HG03064 (cell line): ENCODE measurements at regions not wholly inside any gene's neighbourhood (a gene's known extent, or its start where the extent isn't known, plus 50 kb on each side); places are given as distances from the start of the nearest gene placed in this dataset.

Experiments
- ATAC-seq: cut with Tn5 transposase; IDR thresholded peaks from one replicate; pipeline ENCODE4 v1.9.1; 2021; ENCODE audit warnings: low read depth; ENCODE audit not compliant: unreplicated experiment

DNA sequence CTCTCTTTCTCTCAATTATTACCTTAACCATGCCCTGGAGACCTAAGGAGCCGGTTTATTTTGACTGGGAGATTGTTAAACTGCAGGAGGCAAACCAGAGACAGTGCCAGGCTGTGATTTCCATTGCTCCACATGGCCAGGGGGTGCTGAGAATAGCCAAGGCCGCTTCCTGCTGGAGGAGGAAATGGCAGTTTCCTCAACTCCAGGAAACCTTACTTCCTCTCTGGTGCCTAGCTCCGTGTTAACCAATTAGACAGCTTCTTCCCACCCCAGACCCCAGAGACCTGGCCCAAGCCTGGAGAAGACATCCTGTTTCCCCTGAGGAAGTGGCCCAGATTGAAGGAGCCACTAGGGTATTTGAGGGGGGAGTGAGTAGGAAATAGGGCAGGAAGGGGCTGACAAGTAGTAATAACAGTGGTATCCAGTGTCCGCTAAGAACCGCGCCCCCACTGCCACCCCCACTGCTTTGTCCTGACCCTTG, 161.2 kb downstream of the PLPP3 start:
- ATAC-seq = no peak

DNA sequence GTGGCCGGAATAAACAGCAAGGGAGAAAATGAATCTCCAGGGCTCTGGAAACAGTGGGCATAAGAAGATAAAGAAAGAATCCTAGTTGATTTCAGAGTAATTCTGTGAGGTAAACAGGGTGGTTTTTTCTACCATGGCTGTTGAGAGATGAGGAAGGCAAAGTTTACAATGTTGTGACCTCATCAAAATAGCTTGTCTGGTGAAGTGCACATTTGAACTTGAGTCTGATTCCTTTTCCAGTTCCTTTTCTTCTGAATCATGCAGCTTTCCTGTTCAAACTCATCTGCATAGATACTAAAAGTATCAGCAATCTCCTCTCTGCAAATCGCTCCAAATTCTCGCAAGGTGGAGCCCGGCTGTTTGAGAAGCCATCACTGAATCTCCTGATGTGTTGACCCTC, 161.7 kb downstream of the PLPP3 start:
- ATAC-seq = no peak

DNA sequence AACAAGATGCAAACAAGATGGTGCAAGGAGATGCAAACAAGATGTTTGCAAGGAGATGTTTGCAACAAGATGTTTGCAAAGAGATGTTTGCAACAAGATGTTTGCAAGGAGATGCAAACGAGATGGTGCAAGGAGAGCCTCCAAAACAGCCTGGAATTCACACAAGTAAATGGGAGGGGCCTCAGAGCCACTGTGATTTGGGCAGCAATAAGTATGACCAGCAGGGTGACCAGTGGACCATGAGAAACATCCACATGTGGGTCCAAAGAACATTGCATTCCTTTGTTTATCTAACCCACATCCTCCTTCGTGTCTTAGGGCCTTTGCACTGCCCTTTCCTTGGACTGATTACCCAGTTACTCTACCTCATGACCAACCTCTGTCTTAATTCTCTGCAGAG, 162.9 kb downstream of the PLPP3 start:
- ATAC-seq = no peak

DNA sequence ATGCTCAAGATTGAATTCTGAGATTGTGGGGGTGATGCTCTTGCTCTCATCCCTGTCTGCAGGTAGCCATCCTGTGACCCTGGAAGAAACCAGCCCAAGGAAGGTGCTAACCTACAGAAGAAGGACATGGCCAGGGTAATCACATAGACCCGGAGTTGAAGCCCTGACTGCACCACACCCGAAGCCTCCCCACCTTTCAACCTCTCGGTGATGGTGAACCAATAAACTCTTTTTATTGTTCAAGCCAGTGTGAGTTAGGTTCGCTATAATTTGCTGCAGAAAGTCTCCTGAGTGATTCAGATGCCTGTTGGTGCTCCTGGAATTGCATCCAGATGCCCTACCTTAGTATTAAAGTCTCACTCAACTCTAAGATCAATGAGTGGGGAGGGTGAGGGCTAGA, 163.6 kb downstream of the PLPP3 start:
- no peak for ATAC-seq

DNA sequence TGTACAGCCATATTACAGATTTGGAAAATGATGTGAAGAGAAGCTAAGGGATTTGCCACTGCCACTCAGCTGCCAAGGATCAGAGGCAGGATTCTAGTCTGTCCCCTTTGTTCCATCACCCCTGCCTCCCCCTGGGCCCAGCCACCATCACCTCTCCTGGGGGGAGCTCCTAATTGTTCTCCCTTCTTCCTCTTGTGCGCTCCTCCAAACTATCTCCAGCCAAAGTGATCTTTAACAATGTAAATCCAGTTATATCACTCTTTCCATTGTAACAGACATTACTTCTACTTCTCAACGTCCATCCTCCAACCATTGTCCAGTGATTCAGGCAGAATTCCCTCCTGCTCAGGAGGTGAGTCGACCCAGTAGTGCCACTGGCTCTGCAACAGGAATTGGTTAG, 164.1 kb downstream of the PLPP3 start:
- ATAC-seq = no peak

GRCh38 chr1:56414728-56415224, 164.6 kb downstream of the PLPP3 start:
- no peak for ATAC-seq

- no peak for ATAC-seq
Measured at GRCh38 chr1:56413671-56414199, 165.6 kb downstream of the PLPP3 start.

GRCh38 chr1:56411484-56412180, 167.7 kb downstream of the PLPP3 start:
- no peak for ATAC-seq

- no peak for ATAC-seq
Measured at GRCh38 chr1:56411021-56411420, 168.3 kb downstream of the PLPP3 start.

- ATAC-seq = no peak
Measured at GRCh38 chr1:56410405-56410804, 169.0 kb downstream of the PLPP3 start.

DNA sequence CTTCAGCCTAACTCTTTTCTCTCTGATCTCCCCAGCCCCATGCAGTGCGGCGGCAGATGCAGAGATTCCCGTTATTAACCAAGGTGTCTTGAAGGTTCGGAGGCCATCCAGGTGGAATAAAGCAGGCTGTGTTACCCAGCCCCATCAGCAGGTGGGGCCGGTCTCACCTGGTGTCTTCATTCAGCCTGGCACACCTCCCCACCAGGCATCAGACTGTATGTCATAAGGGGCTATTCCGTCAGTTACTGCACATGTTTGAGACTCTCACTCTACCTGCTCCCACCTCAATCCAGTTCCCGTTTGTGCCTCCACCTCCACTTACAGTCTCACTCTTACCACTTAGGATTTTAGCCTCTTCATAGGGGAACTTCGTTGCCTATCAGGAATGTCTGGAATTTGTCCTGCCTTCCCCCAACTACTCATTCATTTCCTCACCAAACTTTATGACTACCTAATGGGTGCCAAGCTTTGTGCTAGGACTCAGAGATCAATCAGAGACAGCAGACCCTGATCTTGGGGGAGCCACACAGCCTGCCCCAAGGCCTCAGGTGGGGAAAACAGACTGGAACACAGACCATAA, 170.2 kb downstream of the PLPP3 start:
- ATAC-seq = no peak

- ATAC-seq = no peak
Measured at GRCh38 chr1:56406821-56407220, 172.5 kb downstream of the PLPP3 start.

GRCh38 chr1:56404561-56405030, 174.8 kb downstream of the PLPP3 start:
- ATAC-seq = no peak

DNA sequence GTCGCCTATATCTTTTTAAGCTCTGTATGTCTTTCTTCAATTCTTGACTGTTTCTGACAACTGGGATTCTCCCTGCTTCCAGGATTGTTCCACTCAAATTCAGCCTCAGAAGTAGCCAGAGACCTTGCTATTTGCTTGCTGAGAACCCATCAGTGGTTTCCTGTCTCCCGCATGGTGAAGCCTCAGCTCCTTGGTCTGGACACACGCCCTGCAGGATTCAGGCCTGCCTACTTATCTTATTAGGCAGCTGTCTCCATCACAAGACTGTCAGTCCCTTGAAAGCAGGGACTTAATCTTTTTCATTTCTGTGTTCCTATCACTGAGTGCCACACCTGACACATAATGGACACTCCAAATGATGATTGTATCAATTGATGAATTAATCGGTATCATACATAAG, 175.3 kb downstream of the PLPP3 start:
- no peak for ATAC-seq

DNA sequence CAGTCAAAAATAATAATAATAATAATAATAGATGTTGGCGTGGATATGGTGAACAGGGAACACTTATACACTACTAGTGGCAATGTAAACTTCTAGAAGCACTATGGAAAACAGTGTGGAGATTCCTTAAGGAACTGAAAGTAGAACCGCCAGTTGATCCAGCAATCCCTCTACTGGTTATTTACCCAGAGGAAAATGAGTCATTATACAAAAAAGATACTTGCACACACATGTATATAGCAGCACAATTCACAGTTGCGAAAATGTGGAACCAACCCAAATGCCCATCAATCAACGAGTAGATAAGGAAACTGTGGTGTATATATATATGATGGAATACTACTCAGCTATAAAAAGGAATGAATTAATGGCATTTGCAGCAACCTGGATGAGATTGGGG, 176.0 kb downstream of the PLPP3 start:
- no peak for ATAC-seq

DNA sequence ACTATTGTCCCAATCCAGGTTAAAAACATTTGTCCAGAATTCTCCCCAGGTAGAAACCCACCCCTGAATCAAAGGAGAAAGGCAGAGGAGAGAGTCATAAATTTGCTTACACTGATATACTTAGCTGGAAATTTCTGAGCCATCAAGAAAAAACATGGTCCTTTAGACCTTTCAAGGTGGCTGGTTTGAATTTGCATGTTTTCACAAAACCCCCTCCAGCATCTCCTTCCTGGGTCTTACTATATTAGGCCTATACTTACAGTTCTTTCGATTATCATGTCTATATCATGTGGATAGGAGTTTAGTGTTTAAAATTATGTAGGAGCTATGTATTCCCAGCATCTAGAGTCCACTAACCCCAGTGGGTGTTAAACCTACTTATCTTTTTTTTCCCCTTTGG, 178.2 kb downstream of the PLPP3 start:
- no peak for ATAC-seq

DNA sequence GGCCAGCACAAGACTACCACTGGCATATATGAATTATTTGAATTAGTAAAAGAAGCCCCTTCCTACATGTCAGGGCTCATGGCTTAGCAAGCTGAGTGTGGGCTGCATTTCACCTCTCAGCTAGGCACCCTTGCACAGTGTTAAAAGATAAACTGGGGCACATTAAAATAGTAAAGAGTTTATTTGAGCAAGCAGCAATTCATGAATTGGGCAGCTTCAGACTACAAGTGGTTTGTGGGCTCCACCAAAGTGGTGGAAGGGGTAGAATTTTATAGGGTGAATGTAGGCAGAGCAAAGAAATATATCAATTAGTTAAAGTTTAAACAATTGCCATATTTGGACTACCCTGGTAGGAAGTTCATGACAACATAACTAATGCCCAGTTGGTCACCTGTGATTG, 178.8 kb downstream of the PLPP3 start:
- no peak for ATAC-seq

DNA sequence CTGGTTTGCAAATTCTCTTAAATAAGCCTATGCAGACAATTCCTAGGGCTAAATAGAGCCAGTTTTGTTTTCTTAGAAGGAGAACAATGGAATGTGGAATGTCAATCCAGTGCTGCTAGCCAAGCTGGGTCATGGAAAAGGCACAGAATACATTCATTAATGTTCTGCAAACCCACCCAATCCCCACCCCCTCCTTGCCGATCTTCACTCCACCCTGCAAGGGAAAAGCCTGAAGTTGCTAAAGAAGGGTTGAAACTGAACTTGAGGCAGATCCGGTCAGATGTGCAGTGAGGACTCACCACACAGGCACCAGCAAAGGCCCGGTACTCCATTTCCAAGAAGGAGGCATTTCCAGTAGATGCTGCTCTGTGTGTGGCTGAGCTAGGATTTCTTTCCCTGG, 179.6 kb downstream of the PLPP3 start:
- no peak for ATAC-seq

DNA sequence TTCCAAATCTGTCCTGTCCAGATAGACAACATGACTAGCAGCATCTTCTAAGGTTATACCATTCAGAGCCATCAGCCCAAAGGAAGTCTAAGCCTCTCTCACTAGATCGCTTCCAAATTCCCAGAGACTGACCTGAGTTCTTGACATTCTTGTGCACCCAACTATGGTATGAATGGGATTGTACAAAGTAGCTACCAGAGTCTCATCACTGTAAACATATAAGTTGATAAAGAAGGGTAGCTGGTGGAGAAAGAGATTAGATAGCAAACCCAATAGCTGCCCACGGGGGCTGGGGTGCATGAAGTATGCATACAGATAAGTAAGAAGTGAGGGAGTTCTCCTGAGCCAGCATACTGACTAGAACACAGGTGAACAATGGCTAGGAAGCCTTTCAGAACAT, 180.0 kb downstream of the PLPP3 start:
- ATAC-seq = no peak

DNA sequence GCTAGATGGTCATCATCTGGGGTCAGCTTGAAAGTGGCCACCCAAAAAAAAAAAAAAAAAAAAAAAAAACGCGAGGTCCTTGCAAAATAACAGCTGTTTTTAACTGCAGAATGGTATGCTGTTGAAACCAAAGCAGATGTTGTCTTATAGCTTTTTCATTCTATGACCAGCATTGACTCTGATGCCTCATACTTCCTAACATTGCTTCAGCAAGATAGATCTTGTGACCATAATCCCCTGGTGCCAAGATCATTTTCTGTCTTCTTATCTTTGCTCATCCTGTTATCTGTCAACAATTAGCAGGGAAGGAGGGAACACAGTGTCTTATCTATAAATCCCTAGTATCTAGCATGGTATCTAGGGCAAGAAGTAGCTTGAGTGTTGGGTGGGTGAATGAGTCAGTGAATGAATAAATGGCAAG, 181.5 kb downstream of the PLPP3 start:
- ATAC-seq = no peak

- ATAC-seq = no peak
Measured at GRCh38 chr1:56397409-56397808, 182.0 kb downstream of the PLPP3 start.

DNA sequence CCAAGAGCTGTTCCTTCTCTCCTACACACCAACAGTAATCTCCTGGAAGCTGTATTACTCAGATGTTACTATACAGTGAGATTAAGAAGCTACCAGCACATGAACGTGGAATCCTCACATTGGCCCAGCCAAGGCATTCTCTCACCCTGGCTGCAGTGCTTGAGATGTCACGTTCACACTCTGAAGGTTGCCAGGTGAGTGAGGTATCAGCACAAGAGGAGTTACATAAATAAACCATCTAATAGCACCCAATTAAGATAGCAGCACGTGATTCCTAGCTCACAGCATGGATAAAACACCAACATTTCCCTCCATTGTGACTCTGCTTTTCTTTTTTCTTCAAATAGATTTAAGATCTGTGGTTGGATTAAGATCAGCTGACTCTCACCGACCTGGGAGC, 182.8 kb downstream of the PLPP3 start:
- ATAC-seq = no peak
